GM12891 (cell line): ENCODE measurements at regions not wholly inside any gene's neighbourhood (a gene's known extent, or its start where the extent isn't known, plus 50 kb on each side); places are given as distances from the start of the nearest gene placed in this dataset.

Experiments
- DNase-seq: peaks from one replicate; pipeline ENCODE4 v3.0.0; 2011; ENCODE audit warnings: low spot score; ENCODE audit not compliant: insufficient read length
- FAIRE-seq: peaks from 2 replicates; lab custom pipeline; 2011; peaks lifted over from hg19 to GRCh38; lab: Jason Lieb, UNC
- PAX5 ChIP-seq: IDR thresholded peaks from 2 replicates; pipeline ENCODE4 v1.6.1; 2011; ENCODE audit warnings: low read length, moderate library complexity, mild to moderate bottlenecking; ENCODE audit not compliant: insufficient read depth, severe bottlenecking
- POLR2A ChIP-seq: IDR thresholded peaks from 2 replicates; pipeline ENCODE4 v1.6.1; 2011; ENCODE audit warnings: low read depth, low read length, control low read depth
- POLR2AphosphoS5 ChIP-seq: IDR thresholded peaks from 2 replicates; pipeline ENCODE4 v1.6.1; 2011; ENCODE audit warnings: low read depth, low read length, control low read depth
- POU2F2 ChIP-seq: IDR thresholded peaks from 2 replicates; pipeline ENCODE4 v1.6.1; 2011; ENCODE audit warnings: low read depth, mild to moderate bottlenecking, control low read depth, low read length, moderate library complexity
- SPI1 ChIP-seq: IDR thresholded peaks from 2 replicates; pipeline ENCODE4 v1.6.1; 2011; ENCODE audit warnings: low read depth, low read length, control low read depth
- TAF1 ChIP-seq: IDR thresholded peaks from 2 replicates; pipeline ENCODE4 v1.6.1; 2011; ENCODE audit warnings: low read depth, low read length, control low read depth

GRCh38 chr18:10293966-10294365 lies 160.5 kb upstream of the APCDD1 start:
- TF ChIP-seq POLR2A (no peak), TAF1 (no peak), POU2F2 (no peak), POLR2AphosphoS5 (no peak), SPI1 (no peak), PAX5 (no peak)
- no peak for FAIRE-seq
- DNase-seq: no peak

DNA sequence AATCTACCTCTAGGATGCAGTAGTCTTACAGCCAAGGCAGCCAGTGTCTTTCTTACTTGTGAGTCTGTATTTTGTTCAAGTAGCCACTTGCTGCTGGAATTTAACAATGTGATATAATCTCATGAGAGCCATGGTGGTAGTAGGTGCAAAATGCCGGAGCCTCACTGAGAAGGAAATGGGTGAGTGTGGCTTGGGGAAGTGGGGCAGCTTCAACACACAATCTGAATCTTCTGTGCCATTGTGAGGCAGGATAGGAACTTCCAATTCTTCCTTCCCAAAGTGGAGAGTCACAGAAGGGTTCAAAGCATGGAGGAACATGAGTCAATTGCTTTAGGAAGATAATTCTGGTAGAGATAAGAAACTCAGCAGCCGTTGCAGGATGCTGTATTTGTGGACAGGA lies 158.7 kb upstream of the APCDD1 start:
- DNase-seq: no peak
- no peak for FAIRE-seq
- TF ChIP-seq POLR2AphosphoS5: no peak
- no peak for TF ChIP-seq PAX5
- TF ChIP-seq POLR2A: no peak
- TF ChIP-seq SPI1: no peak
- TF ChIP-seq TAF1: no peak
- no peak for TF ChIP-seq POU2F2

DNA sequence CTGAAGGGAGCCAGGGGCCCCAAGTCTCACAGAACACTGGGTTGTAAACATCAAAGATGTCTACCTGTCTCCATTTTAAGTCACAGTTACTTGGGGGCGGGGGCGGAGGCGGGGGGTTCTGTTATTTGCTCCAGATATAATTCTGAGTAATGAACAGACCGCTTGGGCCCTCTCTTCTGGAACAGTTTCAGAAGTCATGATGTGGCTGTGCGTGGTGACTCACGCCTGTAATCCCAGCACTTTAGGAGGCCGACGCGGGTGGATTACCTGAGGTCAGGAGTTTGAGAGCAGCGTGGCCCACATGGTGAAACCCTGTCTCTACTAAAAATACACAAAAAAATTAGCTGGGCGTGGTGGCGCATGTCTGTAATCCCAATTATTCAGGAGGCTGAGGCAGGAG lies 157.9 kb upstream of the APCDD1 start:
- FAIRE-seq (no peak), DNase-seq (no peak)
- no peak for TF ChIP-seq POLR2AphosphoS5
- TF ChIP-seq POLR2A: no peak
- TF ChIP-seq TAF1: no peak
- no peak for TF ChIP-seq SPI1
- TF ChIP-seq PAX5: no peak
- no peak for TF ChIP-seq POU2F2

DNA sequence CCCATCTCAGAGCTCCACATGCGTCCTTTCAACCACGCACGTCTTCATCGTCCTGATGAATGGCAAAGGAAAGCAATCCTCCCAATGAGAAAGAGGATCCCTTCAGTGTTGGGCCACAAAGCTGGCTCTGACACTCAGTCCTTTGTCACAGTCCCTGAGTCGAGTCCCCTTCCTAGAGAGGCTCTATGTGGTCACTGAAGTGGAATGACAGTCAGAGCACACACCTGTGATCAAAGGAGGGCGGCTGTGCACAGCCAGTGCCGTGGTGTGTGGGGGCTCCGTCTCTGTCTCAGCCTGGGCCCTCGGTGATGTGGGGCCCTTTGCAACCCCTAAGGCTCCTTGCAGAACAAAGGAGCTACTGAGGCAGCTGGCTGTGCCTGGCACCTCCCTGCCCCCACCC lies 157.3 kb upstream of the APCDD1 start:
- DNase-seq (no peak), FAIRE-seq (no peak)
- TF ChIP-seq POU2F2: no peak
- TF ChIP-seq TAF1: no peak
- TF ChIP-seq PAX5: no peak
- TF ChIP-seq SPI1: no peak
- TF ChIP-seq POLR2A: no peak
- no peak for TF ChIP-seq POLR2AphosphoS5

DNA sequence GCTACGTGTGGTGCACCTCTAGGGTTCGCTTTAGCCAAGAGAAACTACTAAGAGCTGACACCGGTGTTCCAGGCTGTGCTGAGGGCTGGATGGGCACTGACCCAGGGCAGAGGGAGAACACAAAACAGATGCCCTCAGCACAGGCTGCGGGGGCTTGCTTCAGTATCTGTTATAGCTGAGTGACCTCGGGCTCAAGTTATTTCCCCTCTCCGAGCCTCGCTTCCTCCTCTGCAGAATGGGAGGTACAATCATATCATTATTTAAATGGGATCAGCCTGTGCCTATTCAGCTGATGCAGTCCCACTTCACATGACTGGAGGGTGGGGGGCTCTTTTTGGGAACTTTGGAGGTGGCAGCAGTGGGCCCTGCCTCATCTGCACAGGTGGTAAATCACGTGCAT lies 156.1 kb upstream of the APCDD1 start:
- FAIRE-seq: no peak
- DNase-seq: no peak
- TF ChIP-seq TAF1: no peak
- TF ChIP-seq SPI1: no peak
- TF ChIP-seq POLR2AphosphoS5: no peak
- TF ChIP-seq POLR2A: no peak
- no peak for TF ChIP-seq PAX5
- no peak for TF ChIP-seq POU2F2

DNA sequence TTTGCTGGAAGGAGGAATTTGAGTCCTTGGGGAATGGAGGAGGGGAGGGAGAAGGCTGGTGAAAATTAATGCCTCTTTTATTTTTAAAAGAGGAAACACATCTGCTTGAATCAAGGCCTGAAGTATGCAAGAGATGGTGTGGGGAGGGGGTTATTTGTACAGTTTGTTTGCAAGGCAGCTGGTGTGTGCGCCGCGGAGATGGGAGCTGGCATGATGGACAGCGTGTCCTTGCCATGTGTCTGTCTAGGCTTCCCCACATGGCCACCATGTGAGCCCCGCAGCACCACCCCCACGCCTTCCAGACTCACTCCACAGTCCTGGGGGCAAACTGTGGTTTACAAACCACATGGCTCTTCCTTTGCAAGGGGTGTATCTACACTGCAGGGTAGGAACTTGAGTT lies 154.8 kb upstream of the APCDD1 start:
- no peak for FAIRE-seq
- DNase-seq: no peak
- TF ChIP-seq POU2F2: no peak
- no peak for TF ChIP-seq POLR2AphosphoS5
- no peak for TF ChIP-seq SPI1
- TF ChIP-seq PAX5: no peak
- TF ChIP-seq TAF1: no peak
- no peak for TF ChIP-seq POLR2A

DNA sequence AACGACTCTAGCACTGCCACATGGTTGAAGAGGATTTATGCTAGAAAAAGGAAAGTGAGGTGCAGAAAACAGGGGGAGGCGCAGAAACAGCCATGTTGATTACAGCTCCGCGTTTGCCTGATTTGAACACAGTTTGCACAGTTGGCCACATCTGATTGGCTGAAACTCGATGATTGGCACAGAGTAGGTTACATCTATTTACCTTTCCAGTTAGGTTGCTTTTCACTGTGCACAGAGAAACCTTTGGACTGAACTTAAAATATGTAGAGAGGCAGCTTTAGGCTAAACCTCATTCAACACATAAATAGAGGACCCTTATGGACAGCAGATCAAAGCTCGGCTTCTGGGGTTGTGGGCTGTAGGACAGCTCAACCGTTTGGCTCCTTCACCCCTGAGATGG lies 153.7 kb upstream of the APCDD1 start:
- TF ChIP-seq POLR2A: no peak
- TF ChIP-seq SPI1: no peak
- TF ChIP-seq TAF1: no peak
- TF ChIP-seq PAX5: no peak
- TF ChIP-seq POU2F2: no peak
- no peak for TF ChIP-seq POLR2AphosphoS5
- FAIRE-seq: no peak
- DNase-seq: no peak

GRCh38 chr18:10301831-10302483 lies 152.5 kb upstream of the APCDD1 start:
- DNase-seq (no peak), FAIRE-seq (no peak)
- TF ChIP-seq TAF1 (no peak), POLR2AphosphoS5 (no peak), POLR2A (no peak), PAX5 (no peak), POU2F2 (no peak), SPI1 (no peak)

- FAIRE-seq (no peak), DNase-seq (no peak)
- TF ChIP-seq SPI1 (no peak), POLR2AphosphoS5 (no peak), POLR2A (no peak), POU2F2 (no peak), TAF1 (no peak), PAX5 (no peak)
Observed at GRCh38 chr18:10303171-10303570, 151.3 kb upstream of the APCDD1 start.

DNA sequence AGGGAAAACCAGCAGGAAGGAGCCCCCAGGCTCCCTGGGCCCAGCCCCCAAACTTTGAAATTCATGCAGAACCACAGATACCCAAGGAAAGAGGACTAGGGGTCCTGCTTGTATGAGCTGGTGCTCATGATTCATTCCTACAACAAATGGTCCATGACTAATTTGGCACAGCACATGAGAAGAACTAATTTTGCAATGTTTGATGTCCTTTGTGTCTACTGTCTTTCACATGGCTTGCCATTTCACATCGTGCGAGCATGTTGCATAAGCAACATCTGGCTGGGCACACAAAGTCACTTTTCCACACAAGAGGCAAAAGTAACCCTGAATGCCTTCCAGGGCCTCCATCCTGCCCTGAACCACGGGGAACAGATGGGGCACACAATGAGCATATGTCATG lies 149.6 kb upstream of the APCDD1 start:
- no peak for DNase-seq
- FAIRE-seq: no peak
- TF ChIP-seq TAF1: no peak
- TF ChIP-seq POLR2AphosphoS5: no peak
- TF ChIP-seq SPI1: no peak
- no peak for TF ChIP-seq PAX5
- TF ChIP-seq POLR2A: no peak
- no peak for TF ChIP-seq POU2F2

DNA sequence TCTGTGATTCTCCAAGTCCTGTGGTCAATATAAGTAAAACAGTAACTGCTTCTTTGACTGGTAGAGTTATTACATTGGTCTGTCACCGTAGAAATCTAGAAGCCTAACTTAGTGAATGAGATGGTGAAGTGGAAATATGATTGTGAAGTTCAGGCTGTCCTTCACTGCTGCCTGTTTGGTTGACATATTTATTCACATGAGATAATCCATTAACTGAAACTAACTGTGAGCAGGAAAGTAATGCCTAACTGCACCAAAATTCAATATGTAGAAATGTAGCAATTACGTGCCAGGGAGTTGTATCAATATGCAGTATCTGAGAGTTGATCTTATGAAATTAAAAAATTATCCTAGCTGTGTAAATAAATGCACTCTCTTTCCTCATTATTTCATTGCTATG lies 147.7 kb upstream of the APCDD1 start:
- TF ChIP-seq POLR2AphosphoS5 (no peak), POLR2A (no peak), PAX5 (no peak), SPI1 (no peak), TAF1 (no peak), POU2F2 (no peak)
- DNase-seq (no peak), FAIRE-seq (no peak)

DNA sequence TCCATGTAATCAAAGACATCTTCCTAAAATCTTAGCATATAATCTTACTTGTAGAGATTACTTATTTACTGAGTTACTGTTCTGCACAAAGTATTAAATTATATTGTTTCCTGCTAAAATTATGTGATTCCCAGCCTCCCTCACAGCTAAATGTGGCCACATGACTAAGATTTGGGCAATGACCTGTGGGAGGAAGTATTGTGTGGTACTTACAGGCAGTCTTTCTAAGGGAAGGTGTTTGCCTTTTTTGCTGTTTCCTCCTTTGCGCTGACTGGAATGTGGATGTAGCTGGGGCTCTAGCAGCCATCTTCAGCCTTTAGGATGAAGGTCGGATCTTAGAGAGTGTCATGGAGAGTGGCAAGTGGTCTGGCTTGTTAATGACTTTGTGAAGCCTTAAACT lies 146.3 kb upstream of the APCDD1 start:
- DNase-seq (no peak), FAIRE-seq (no peak)
- TF ChIP-seq POU2F2 (no peak), PAX5 (no peak), POLR2AphosphoS5 (no peak), SPI1 (no peak), POLR2A (no peak), TAF1 (no peak)
